Naive thymus-derived CD8-positive, alpha-beta T cell (primary cell): ENCODE measurements at regions not wholly inside any gene's neighbourhood (a gene's known extent, or its start where the extent isn't known, plus 50 kb on each side); places are given as distances from the start of the nearest gene placed in this dataset.

ENCODE experiments used
- ATAC-seq, 2 donors: fragments of 150-1000 bp; cut with Tn5 transposase in 1 of 2; sonication (Bioruptor Pico), chemical (Tn5 transposase) in 1 of 2; 1 replicate in 1 of 2; 2 replicates in 1 of 2; pipeline ENCODE4 v1.10.0; 2021; ENCODE audit warnings: mild to moderate bottlenecking in 2 of 2, moderate library complexity in 2 of 2
- POLR2A ChIA-PET: fragments of 350-600 bp; sonication (Branson Sonifier 250); formaldehyde crosslinking; loops from one replicate; lab custom pipeline; 2021; ENCODE audit warnings: antibody characterized with exemption; lab: Charles Lee
- DNase-seq, 10 donors: peaks; one replicate each; pipeline versions ENCODE4 v3.0.0 to v3.0.0-alpha.2; 2020 to 2022
- H3K27ac Mint-ChIP-seq, 10 donors: one replicate each; pipeline ENCODE4 v1.8.0; 2020 to 2022; ENCODE audit warnings: mild to moderate bottlenecking in 10 of 10, mixed read lengths in 10 of 10, moderate library complexity in 4 of 10, inconsistent platforms in 1 of 10
- H3K27me3 Mint-ChIP-seq, 5 donors: one replicate each; pipeline ENCODE4 v1.8.0; 2021 to 2022; ENCODE audit warnings: mixed read lengths in 5 of 5
- H3K36me3 Mint-ChIP-seq, 3 donors: one replicate each; pipeline ENCODE4 v1.8.0; 2020 to 2022; ENCODE audit warnings: mixed read lengths in 3 of 3, mild to moderate bottlenecking in 2 of 3, inconsistent platforms in 1 of 3
- H3K4me1 Mint-ChIP-seq, 4 donors: one replicate each; pipeline ENCODE4 v1.8.0; 2021 to 2022; ENCODE audit warnings: mixed read lengths in 4 of 4
- H3K4me3 Mint-ChIP-seq, 10 donors: one replicate each; pipeline ENCODE4 v1.8.0; 2020 to 2022; ENCODE audit warnings: mild to moderate bottlenecking in 10 of 10, mixed read lengths in 10 of 10, moderate library complexity in 6 of 10, inconsistent platforms in 1 of 10
- H3K9me3 Mint-ChIP-seq, 9 donors: one replicate each; pipeline ENCODE4 v1.8.0; 2020 to 2022; ENCODE audit warnings: mixed read lengths in 9 of 9, mild to moderate bottlenecking in 3 of 9, inconsistent platforms in 1 of 9, moderate library complexity in 1 of 9

DNA sequence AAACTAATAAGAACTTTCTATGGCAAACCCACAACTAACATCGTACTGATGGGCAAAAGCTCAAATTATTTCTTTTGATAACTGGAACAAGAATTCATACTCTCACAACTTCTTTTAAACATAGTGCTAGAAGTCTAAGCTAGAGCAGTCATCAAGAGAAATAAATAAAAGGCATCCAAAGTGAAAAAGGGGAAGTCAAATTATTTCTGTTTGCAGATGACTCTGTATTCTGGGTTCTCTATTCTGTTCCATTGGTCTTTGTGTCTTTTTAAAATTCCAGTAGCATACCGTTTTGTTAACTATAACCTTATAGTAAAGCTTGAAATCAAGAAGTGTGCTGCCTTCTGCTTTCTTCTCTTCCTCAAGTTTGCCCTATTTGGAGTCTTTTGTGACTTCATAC, 1215.9 kb downstream of the UQCRFS1 start:
- DNase-seq: no peak
- Mint-ChIP-seq H3K4me3 (no peak overlapping the region), H3K4me1 (no peaks in the 10 kb centered on the region), H3K9me3 (peaks cover 0 to 9% (median 4%) of the 10 kb centered on the region in 9 donors), H3K27me3 (peaks cover 0 to 5% (median 2%) of the 10 kb centered on the region in 5 donors), H3K27ac (no peak overlapping the region), H3K36me3 (peaks cover 0 to 8% (median 0%) of the 10 kb centered on the region in 3 donors)
- ATAC-seq: no peak
- POLR2A ChIA-PET: no interaction called here

DNA sequence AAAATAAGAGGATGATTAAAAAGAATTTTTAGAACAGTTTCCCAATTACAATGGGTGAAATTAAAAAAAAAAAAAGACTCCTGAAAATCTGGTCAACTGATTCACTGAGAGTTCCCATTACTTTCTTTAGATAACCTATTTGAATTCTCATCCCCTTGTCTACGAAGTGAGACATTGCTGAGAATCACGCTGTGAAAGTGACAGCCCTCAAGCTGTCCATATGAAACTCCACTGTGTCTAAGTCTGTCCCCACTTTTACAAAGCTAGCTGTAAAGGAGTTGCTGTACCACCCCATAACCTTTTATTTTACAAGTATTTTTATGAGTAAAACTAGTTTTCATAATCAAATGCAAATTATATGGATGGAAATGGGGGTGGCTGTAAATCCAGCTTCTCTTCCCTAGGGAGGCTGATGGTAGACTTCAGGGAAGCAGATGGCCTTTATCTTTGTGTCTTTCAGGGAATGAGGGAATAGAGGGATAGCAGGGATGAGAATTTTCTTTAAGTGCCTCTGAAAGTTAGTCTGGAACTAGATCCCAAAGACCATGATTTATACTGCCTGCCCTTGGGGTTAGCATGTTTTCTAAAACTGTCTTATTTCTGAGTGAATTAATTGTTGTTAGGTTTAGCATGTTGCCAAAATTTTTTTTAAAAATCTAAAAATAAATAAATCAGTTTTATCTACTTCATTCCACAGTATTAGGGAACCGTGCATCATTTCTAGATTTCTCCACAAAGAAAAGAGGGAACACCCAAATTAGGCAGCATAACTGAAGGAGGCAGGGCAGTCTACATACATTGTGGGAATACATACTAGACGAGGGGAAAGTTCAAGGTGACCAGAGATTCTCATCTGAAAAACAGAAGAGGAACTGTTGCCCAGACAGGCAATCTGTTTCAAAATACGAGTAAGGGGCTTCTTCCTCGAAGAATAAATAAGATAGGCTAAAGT, 1219.1 kb downstream of the UQCRFS1 start:
- POLR2A ChIA-PET: no interaction called here
- Mint-ChIP-seq H3K4me3 (no peak overlapping the region), H3K9me3 (peaks cover 0 to 3% (median 0%) of the 10 kb centered on the region in 9 donors), H3K27ac (no peak overlapping the region), H3K36me3 (no peaks in the 10 kb centered on the region), H3K4me1 (no peaks in the 10 kb centered on the region), H3K27me3 (peaks cover 3 to 9% (median 4%) of the 10 kb centered on the region in 5 donors)
- no peak for DNase-seq
- ATAC-seq: no peak

DNA sequence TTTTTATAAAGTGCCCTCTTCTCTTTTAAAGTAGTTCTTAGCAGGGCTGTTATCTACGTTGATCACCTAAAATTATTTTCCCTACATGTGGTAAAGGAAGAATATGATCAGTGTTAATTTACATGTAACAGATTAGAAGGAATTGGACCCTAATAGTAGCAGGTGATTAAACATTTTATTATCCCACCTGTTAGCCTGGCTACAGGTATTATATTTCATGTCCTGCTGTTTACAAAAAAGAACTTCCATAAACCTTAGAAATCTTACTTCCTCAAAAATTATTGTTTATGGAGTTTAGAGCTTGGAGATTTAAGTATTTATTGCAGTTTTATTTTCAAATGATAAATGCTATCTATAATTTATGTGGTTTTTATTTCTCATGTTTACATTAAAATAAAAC, 1226.7 kb downstream of the UQCRFS1 start:
- no peak for ATAC-seq
- Mint-ChIP-seq H3K36me3 (no peaks in the 10 kb centered on the region), H3K4me1 (no peaks in the 10 kb centered on the region), H3K4me3 (no peak overlapping the region), H3K27ac (no peak overlapping the region), H3K27me3 (peaks cover 3 to 9% (median 4%) of the 10 kb centered on the region in 5 donors), H3K9me3 (peaks cover 0 to 2% (median 0%) of the 10 kb centered on the region in 9 donors)
- POLR2A ChIA-PET: no interaction called here
- no peak for DNase-seq

DNA sequence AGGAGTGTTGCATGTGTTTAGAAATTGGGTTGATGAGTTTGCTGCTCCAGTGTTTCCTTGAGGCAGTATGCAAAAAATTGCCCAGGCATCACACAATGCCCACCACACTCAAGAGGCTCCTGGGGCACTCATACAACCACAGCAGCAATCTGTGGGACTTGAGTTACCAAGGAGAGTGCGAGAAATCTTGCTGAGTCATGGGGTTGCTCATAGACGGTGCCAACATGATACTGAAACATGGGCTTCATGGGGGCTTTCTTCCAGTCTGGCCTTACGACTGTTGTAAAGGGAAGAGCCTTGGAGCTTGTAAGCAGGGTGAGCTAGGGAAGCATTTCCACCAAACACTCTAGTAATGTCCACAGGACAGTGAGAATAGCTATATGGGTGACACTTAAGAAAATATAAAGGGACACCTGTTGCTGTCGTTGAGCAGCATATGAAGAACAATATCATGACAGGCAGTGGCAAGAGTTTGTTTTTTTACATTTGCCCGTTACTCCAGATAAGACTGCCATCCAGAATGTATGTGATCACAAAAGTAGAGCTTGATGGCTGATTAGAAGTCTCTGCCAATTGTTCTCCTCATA, 1237.4 kb downstream of the UQCRFS1 start:
- DNase-seq (no peak), ATAC-seq (no peak)
- Mint-ChIP-seq H3K27me3 (peaks cover 0 to 17% (median 3%) of the 10 kb centered on the region in 5 donors), H3K4me3 (no peak overlapping the region), H3K27ac (no peak overlapping the region), H3K4me1 (no peaks in the 10 kb centered on the region), H3K36me3 (no peaks in the 10 kb centered on the region), H3K9me3 (peaks cover 0 to 4% (median 0%) of the 10 kb centered on the region in 9 donors)
- POLR2A ChIA-PET: no interaction called here

DNA sequence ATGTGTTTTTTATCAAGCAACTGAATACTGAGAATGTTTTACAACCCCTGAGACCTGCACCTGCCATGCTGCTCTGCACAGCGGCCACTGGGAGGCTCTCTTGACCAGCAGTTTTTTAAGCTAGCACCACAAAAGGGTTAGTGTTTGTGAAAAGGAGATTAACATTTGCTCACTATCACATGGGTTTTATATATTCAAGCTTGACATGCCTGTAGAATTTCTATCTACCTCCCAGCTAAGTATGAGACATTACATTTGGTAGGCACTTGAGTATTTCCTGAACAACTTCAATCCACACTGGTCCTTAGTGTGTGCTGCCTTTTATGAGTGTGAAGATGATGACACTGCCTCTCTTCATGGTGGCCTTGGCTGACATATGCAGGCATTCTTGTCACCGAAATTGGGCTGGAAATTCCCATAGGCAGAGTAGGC, 1238.9 kb downstream of the UQCRFS1 start:
- POLR2A ChIA-PET: no interaction called here
- no peak for DNase-seq
- H3K9me3 Mint-ChIP-seq: peaks cover 0 to 4% (median 0%) of the 10 kb centered on the region in 9 donors

DNA sequence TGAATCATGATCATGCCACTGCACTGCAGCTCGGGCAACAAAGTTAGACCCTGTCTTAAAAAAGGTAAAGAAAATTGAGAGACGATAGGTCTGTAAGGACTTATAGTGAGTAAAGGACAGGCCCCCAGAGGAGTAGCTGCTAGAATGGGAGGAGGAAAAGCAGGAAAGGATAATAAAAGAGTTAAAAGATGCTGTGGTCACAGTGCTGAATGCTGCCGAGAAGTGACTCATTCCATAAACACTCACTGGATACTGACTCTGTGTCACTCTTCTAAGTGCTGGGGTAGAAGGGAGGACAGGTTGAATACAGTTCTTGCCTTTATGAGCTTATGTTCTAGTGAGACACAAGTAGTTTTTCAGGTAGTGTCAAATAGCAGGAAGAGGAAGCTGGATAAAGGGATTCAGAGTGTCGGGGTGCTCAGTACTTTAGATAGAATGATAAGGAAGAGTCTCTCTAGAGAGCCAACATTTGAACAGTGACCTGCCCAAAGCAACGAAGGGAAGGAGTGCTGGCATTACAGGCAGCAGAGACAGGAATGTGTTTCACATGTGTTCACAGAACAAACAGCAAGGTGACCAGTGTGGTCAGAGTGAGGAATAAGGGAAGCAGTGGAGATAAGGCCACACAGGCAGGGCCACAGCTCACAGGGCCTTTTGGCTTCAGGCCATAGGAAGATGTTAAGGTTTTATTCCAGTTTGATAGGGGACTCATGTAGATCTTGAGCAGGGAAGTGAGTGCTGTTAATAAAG, 1240.5 kb downstream of the UQCRFS1 start:
- no peak overlapping the region for H3K27ac Mint-ChIP-seq
- POLR2A ChIA-PET: no interaction called here

More for the DNA sequence above, 1238.9 kb downstream of the UQCRFS1 start:
- H3K27ac Mint-ChIP-seq: no peak overlapping the region
- no peaks in the 10 kb centered on the region for H3K36me3 Mint-ChIP-seq
- H3K4me3 Mint-ChIP-seq: no peak overlapping the region
- H3K4me1 Mint-ChIP-seq: no peaks in the 10 kb centered on the region
- ATAC-seq: no peak
- H3K27me3 Mint-ChIP-seq: peaks cover 0 to 17% (median 3%) of the 10 kb centered on the region in 5 donors

DNA sequence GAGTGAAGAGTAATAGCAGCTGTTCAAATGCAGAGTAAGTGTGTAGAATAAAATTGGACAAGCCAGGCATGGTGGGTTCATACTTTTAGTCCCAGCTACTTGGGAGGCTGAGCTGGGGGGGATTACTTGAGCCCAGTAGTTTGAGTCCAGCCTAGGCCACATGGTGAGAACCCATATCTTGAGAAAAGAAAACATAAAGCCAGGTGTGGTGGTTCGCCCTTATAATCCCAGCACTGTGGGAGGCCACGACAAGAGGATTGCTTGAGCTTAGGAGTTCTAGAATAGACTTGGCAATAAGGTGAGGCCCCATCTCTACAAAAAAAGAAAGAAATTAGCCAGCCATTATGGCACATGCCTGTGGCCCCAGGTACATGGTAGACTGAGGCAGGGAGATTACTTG, 1241.1 kb downstream of the UQCRFS1 start:
- Mint-ChIP-seq H3K4me3 (no peak overlapping the region), H3K4me1 (no peaks in the 10 kb centered on the region), H3K27ac (no peak overlapping the region), H3K9me3 (peaks cover 0 to 3% (median 0%) of the 10 kb centered on the region in 9 donors), H3K36me3 (no peaks in the 10 kb centered on the region), H3K27me3 (peaks cover 0 to 13% (median 3%) of the 10 kb centered on the region in 5 donors)
- no peak for DNase-seq
- POLR2A ChIA-PET: no interaction called here
- ATAC-seq: no peak

More for the DNA sequence above, 1240.5 kb downstream of the UQCRFS1 start:
- ATAC-seq: no peak
- no peaks in the 10 kb centered on the region for H3K36me3 Mint-ChIP-seq
- no peak for DNase-seq
- H3K9me3 Mint-ChIP-seq: peaks cover 0 to 3% (median 0%) of the 10 kb centered on the region in 9 donors
- H3K4me1 Mint-ChIP-seq: no peaks in the 10 kb centered on the region
- no peak overlapping the region for H3K4me3 Mint-ChIP-seq
- H3K27me3 Mint-ChIP-seq: peaks cover 0 to 11% (median 3%) of the 10 kb centered on the region in 5 donors

DNA sequence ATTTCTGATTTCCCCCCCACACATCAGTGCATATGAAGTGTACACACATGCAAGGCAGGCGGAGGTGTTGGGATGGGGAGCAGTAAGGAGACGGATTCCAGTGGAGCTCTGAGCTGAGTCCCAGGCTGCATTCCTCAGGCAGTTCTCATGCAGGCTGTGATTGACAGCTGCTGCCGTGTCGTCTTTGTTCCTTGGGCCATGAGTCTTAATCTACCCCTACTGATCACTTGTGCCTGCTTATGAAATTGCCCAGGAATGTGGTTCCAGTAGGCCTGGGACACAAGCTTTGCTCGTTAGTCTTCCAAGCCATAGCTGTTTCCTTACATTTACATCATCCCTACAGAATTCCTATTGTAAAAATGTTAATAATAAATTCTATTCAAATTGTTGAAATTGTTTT, 1241.9 kb downstream of the UQCRFS1 start:
- Mint-ChIP-seq H3K9me3 (peaks cover 0 to 3% (median 0%) of the 10 kb centered on the region in 9 donors), H3K36me3 (no peaks in the 10 kb centered on the region), H3K4me3 (no peak overlapping the region), H3K4me1 (no peaks in the 10 kb centered on the region), H3K27me3 (peaks cover 0 to 13% (median 3%) of the 10 kb centered on the region in 5 donors), H3K27ac (no peak overlapping the region)
- DNase-seq: no peak
- no peak for ATAC-seq
- POLR2A ChIA-PET: no interaction called here

DNA sequence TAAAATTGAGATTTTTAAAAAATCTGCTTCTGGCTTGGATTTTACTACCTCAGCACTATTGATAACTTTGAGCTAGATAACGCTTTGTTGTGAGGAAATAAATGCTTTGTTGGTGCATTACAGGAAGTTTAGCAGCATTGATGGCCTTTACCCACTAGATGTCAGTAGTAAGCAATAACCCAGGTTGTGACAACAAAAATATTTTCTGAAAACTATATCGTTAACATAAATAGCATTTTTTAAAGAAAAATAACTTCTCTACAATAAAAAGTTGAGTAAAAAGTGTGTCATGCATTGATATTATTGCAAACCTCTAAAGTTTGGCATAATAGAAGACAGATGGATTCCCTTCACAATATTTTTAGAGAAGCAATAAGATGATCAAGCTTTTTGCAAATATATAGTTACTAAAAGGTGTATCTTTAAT, 1246.5 kb downstream of the UQCRFS1 start:
- Mint-ChIP-seq H3K9me3 (no peaks in the 10 kb centered on the region), H3K4me3 (no peak overlapping the region), H3K27me3 (peaks cover 0 to 6% (median 2%) of the 10 kb centered on the region in 5 donors), H3K27ac (no peak overlapping the region), H3K36me3 (no peaks in the 10 kb centered on the region), H3K4me1 (no peaks in the 10 kb centered on the region)
- ATAC-seq: no peak
- POLR2A ChIA-PET: no interaction called here
- DNase-seq: peak in 1 of 10 donors; percentile 5

DNA sequence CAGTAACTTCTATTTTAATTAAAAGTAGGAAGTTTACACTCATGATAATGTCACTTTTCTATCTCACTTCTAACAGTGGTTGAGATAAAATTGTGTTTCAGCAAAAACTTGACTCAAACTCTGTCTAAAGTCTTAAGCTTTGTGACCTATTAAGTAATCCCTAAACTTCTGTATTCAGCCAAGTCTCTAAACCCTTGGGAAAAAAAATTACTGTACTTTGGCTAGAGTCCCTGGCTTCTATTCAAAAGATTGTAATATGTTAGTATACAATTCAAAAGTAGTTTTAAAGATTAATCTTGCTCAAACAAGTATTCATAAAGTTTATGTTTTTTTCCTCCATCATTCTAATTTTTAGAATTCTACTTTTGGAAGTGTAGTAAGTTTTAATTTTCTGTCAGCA, 1248.8 kb downstream of the UQCRFS1 start:
- POLR2A ChIA-PET: no interaction called here

DNA sequence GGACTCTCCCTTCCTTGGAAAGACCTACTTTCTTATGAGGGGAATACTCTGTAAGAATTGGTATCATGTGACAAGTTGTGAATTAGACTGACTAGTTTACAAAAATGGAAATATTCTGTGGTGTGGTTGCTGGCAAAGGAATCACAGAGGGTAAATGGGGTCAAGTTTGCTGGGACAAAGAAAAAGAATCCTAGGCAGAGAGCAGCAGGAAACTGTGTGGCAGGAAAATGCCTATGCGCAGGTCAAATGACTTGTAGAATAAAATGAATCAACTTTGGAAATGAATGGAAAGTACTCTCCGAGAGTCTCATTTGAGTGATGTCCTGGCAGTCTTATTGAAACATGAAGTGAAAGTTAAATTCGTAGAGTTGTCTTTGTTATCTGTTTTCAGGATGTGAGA, 1250.7 kb downstream of the UQCRFS1 start:
- ATAC-seq: no peak
- no peaks in the 10 kb centered on the region for H3K4me1 Mint-ChIP-seq
- H3K27ac Mint-ChIP-seq: no peak overlapping the region
- H3K36me3 Mint-ChIP-seq: no peaks in the 10 kb centered on the region
- DNase-seq: no peak
- H3K4me3 Mint-ChIP-seq: no peak overlapping the region
- H3K27me3 Mint-ChIP-seq: peaks cover 1 to 8% (median 3%) of the 10 kb centered on the region in 5 donors
- no peaks in the 10 kb centered on the region for H3K9me3 Mint-ChIP-seq
- POLR2A ChIA-PET: no interaction called here

More for the DNA sequence above, 1248.8 kb downstream of the UQCRFS1 start:
- DNase-seq (no peak), ATAC-seq (no peak)
- Mint-ChIP-seq H3K27me3 (peaks cover 2 to 8% (median 4%) of the 10 kb centered on the region in 5 donors), H3K4me3 (no peak overlapping the region), H3K36me3 (no peaks in the 10 kb centered on the region), H3K27ac (no peak overlapping the region), H3K4me1 (no peaks in the 10 kb centered on the region), H3K9me3 (no peaks in the 10 kb centered on the region)
